ENCODE measurements at regions not wholly inside any gene's neighbourhood (a gene's known extent, or its start where the extent isn't known, plus 50 kb on each side); places are given as distances from the start of the nearest gene placed in this dataset.
"Not testable (repeated sequence)": the region's sequence is repeated elsewhere in the genome, so short reads cannot be mapped to it uniquely, and the experiment has no call there.

DNA sequence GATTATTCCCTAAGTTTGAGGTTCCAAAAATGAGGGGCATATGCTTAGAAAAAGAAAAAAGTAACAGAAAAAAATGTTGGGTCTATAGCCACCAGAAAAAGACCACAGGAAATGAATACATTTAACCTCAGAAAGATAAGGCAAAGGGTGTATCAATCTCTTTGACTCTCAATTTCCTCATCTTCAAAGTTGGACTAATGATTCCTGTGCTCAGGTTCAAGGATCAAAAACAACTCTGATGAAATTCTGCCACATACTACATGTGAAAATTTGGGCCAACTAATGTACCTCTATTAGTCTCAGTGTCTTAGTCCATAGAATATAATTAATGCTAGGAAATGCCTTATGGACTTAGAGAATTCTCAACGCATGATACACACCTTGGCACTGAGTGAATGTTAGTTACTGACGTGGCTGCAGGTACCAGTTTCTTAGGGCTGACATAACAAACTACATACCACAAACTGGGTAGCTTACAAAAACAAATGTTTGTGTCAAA lies 257.7 kb downstream of the ANKRD50 start:
- no peak for DNase-seq

DNA sequence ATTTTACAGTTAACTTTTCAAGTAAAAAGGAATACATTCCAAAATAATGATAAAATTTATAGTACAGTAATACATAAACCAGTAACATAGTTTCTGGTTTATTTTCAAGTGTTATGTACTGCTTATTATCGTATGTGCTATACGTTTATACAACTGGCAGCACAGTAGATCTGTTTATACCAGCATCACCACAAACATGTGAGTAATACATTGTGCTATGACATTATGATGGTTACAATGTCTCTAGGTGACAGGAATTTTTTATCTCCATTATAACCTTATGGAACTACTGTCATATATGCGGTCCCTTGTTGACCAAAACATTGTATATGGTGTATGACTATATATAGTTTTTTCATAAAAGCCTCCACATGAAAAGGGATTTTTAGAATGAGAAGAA lies 256.9 kb downstream of the ANKRD50 start:
- DNase-seq = no peak

- DNase-seq = no peak
Observed at GRCh38 chr4:124459196-124459940, 253.2 kb downstream of the ANKRD50 start.

DNA sequence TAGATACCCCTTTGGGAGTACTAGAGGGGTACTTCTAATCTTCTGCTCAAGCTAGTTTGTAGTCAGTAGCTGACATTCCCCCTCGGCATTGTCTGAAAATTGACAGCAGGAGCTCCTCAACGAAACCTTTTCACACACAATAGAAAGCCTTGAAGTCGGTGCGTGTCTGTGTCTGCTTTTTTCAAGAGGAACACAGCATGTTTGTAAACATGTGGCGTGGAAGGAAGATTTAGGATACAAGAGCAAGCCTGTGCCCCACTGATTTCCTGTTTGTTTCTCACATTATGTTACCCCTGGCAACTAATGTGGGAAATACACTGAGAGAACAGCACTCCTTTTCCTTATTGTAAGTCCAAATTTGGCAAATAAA lies 252.6 kb downstream of the ANKRD50 start:
- no peak for DNase-seq

GRCh38 chr4:124461592-124461991 lies 250.9 kb downstream of the ANKRD50 start:
- not testable (repeated sequence) for DNase-seq

GRCh38 chr4:124462954-124463828 lies 249.3 kb downstream of the ANKRD50 start:
- DNase-seq = no peak

DNA sequence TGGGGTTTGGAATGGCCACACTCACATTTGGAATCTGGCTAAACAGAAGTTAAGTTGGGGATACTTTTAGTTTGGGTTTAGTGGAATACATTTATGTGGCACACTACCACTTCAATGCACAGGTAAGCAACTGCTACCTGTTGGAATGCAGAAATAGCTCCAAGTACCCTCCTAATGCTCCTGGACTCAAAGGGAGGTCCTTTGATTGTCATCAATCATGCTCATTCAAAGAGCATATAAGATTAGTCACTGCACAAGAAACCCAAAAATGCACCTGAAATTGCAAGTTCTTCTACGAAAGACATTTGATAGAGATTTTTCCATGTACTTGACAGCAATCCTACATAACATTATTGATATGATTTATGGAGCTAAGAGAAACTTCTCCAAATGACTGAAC lies 247.7 kb downstream of the ANKRD50 start:
- DNase-seq = no peak

DNA sequence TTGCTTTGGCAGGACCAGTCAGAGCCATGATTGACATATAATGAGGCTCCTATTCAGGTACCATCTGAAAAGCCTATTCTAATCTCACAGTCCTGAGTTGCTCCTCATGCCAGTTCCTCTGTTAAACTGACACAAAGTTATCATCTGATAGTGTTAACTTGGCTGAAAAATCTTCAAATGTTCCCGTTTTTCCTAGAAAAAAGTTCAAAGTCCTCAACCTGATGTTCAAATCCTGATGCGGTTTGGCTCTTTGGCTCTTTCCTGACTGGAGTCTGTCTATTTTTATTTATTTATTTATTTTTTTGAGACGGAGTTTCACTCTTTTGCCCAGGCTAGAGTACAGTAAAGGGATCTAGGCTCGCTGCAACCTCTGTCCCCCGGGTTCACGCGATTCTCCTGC lies 244.2 kb downstream of the ANKRD50 start:
- DNase-seq = no peak

GRCh38 chr4:124469981-124470380 lies 242.6 kb downstream of the ANKRD50 start:
- no peak for DNase-seq

GRCh38 chr4:124478470-124478869 lies 234.1 kb downstream of the ANKRD50 start:
- no peak for DNase-seq

- no peak for DNase-seq
Observed at GRCh38 chr4:124480061-124480460, 232.5 kb downstream of the ANKRD50 start.

DNA sequence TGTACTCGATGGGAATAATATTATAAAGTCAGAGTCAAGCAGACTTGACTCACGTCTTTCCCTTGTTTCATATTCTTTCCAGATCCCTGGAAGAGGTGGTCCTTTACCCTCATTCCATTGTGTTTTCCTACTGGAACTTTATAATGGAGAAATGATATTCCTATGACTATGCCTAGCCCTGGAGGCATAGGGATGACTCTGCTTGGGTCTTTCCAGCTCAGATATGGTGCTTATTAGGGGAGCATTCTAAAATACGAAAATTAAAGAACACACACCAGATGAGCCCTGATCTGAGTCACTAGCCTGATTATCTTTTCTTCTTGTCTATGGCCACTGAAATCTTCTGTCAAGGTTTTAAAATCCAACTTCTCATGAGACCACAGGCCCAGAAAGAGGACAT lies 231.4 kb downstream of the ANKRD50 start:
- DNase-seq = no peak

DNA sequence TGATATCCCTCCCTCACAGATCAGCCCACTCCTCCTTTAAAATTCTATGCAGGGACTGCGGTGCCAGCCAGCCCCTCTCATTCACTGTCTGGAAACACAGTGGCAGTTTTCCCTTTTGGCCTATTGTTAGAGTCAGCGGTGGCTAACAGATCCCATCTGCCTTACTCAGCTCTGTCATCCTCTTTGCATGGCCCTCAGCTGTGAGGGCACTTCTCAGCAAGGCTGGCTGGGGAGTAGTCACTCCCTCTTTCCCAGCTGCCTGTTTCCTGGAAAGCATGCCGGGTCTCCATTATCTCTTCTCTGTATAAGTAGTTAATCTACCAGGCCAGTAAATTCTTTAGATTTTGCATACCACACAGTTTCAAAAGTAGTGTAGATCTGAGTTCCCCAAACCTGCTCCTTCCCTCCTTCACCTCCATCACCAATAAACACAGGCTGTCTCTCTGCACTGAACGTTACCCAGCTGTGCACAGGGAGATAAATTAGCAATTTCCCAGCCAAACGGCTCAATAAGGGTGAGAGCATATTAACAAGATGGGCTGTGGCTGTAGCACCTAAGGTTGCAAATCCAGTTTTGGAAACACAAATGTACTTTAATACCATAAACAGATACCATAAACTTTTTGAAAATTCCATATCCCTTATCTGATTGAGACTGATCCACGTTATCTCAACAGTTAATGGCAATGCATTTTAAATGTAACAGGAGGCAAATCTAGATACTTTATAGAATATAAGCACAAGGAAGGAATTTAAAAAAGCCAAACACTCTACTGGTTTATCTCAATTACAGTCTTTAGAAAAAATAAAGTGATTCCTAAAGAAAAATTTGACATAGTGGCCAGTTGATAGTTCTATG lies 229.3 kb downstream of the ANKRD50 start:
- no peak for DNase-seq

- no peak for DNase-seq
Observed at GRCh38 chr4:124484008-124484407, 228.5 kb downstream of the ANKRD50 start.

DNA sequence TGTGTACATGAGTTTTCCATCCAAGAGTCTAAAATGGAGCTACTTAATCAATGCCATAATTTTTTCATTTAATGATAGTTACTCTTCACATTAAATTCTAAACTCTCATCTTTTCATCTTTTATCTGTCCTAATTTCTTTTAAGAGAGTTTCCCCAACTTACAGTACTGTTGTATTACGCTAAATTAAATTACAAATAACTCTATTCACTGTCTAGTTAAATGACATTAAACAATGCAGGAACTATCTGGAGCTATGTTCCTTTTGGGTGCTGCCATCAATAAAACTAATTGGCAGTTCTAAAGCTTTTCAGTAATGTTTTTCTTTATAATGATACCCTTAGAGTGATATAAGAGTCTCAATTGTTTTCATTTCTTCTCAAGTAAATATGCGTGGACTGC lies 227.6 kb downstream of the ANKRD50 start:
- DNase-seq = no peak

DNA sequence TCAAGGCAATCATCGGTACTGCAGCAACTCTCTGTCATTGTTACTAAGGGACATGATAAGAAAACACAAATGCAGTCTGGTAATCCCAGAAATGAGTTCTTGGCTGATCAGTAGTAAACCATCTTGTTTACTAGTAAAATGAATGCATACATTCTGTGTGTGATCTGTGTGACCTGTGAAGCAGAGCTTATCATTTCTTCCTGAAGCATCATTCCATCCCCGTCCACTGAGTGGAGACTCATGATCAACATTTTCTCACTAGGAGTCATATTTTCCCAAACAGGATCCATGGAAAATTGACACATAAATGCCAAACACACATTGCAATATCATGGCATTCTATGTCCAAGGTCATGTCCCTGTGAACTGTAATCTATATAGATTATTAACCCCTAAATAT lies 226.1 kb downstream of the ANKRD50 start:
- no peak for DNase-seq

DNA sequence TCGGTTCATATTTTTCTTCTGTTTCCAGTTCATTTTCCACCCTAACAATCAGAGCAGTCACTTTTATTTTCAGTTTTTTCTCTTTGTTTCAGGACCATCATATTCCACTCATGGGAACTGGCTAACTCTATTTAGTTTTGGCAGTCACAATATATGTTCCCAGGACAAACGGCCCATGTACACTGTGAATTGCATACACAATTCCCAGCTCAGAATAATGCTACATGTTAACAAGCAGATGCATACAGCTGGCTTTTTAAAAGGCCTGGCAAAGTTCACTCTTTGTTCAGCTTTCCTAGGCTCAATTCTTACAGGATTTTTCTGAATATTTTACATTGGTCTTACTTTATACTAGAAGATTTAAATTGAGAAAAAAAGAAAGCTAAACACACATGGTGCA lies 224.9 kb downstream of the ANKRD50 start:
- DNase-seq = no peak

GRCh38 chr4:124491361-124492145 lies 221.0 kb downstream of the ANKRD50 start:
- DNase-seq = no peak

GRCh38 chr4:124499261-124499660 lies 213.3 kb downstream of the ANKRD50 start:
- no peak for DNase-seq

GRCh38 chr4:124501576-124501975 lies 211.0 kb downstream of the ANKRD50 start:
- DNase-seq = no peak

GRCh38 chr4:124504431-124504830 lies 208.1 kb downstream of the ANKRD50 start:
- DNase-seq = no peak

GRCh38 chr4:124505211-124505610 lies 207.3 kb downstream of the ANKRD50 start:
- no peak for DNase-seq
